Mesenchymal stem cell (in vitro differentiated cells and primary cell): ENCODE measurements at regions not wholly inside any gene's neighbourhood (a gene's known extent, or its start where the extent isn't known, plus 50 kb on each side); places are given as distances from the start of the nearest gene placed in this dataset.

Experiments
- DNase-seq: peaks from one replicate; pipeline ENCODE4 v3.0.0-alpha.2; 2013
- H2AFZ ChIP-seq: one replicate; pipeline ENCODE4 v1.6.1; 2013; ENCODE audit warnings: low read depth, mild to moderate bottlenecking, control low read depth, inconsistent platforms, low read length, moderate library complexity
- H2AK5ac ChIP-seq: 2 replicates; pipeline ENCODE4 v1.6.1; 2013; ENCODE audit warnings: low read length, moderate library complexity, mild to moderate bottlenecking, inconsistent platforms; ENCODE audit not compliant: severe bottlenecking
- H2BK120ac ChIP-seq: one replicate; pipeline ENCODE4 v1.6.1; 2013; ENCODE audit warnings: low read depth, mild to moderate bottlenecking, inconsistent platforms, low read length, moderate library complexity
- H2BK12ac ChIP-seq, 2 experiments: one replicate each; pipeline ENCODE4 v1.6.1; 2013; ENCODE audit warnings: inconsistent platforms in 2 of 2, low read length in 2 of 2, mild to moderate bottlenecking in 2 of 2, moderate library complexity in 2 of 2, control low read depth in 1 of 2
- H2BK15ac ChIP-seq: one replicate; pipeline ENCODE4 v1.6.1; 2013; ENCODE audit warnings: mild to moderate bottlenecking, low read depth, inconsistent platforms; ENCODE audit not compliant: poor library complexity, severe bottlenecking
- H2BK5ac ChIP-seq: 2 replicates; pipeline ENCODE4 v1.6.1; 2013; ENCODE audit warnings: low read depth, mild to moderate bottlenecking, low read length, control low read depth, inconsistent platforms; ENCODE audit not compliant: poor library complexity, severe bottlenecking
- H3K14ac ChIP-seq, 2 experiments: one replicate each; pipeline ENCODE4 v1.6.1; 2013; ENCODE audit warnings: inconsistent platforms in 2 of 2, low read length in 2 of 2, control low read depth in 1 of 2, mild to moderate bottlenecking in 1 of 2, moderate library complexity in 1 of 2
- H3K18ac ChIP-seq, 2 experiments: one replicate each; pipeline ENCODE4 v1.6.1; 2013; ENCODE audit warnings: inconsistent platforms in 2 of 2, low read length in 2 of 2, control low read depth in 1 of 2, low read depth in 1 of 2, mild to moderate bottlenecking in 1 of 2
- H3K23ac ChIP-seq, 2 experiments: one replicate each; pipeline ENCODE4 v1.6.1; 2013; ENCODE audit warnings: inconsistent platforms in 2 of 2, low read length in 2 of 2, mild to moderate bottlenecking in 2 of 2, moderate library complexity in 2 of 2, control low read depth in 1 of 2
- H3K27ac ChIP-seq: 2 replicates; pipeline ENCODE4 v1.5.1; 2013; ENCODE audit warnings: mild to moderate bottlenecking, moderate library complexity, low read length, control low read depth, inconsistent platforms; ENCODE audit not compliant: poor library complexity, severe bottlenecking
- H3K27me3 ChIP-seq, 2 experiments: 2 replicates each; pipeline versions ENCODE4 v1.6.1 to v1.7.0; 2013; ENCODE audit warnings: low read length in 2 of 2, mild to moderate bottlenecking in 2 of 2, moderate library complexity in 2 of 2, control low read depth in 1 of 2, inconsistent platforms in 1 of 2; ENCODE audit not compliant: control insufficient read depth in 1 of 2, insufficient read depth in 1 of 2
- H3K36me3 ChIP-seq, 2 experiments: 2 replicates each; pipeline versions ENCODE4 v1.6.1 to v1.7.0; 2013; ENCODE audit warnings: low read length in 2 of 2, control low read depth in 1 of 2, inconsistent platforms in 1 of 2, low read depth in 1 of 2, mild to moderate bottlenecking in 1 of 2; ENCODE audit not compliant: insufficient read depth in 2 of 2, control insufficient read depth in 1 of 2
- H3K4ac ChIP-seq, 2 experiments: one replicate each; pipeline ENCODE4 v1.6.1; 2013; ENCODE audit warnings: inconsistent platforms in 2 of 2, low read length in 2 of 2, mild to moderate bottlenecking in 2 of 2, moderate library complexity in 2 of 2, control low read depth in 1 of 2, low read depth in 1 of 2
- H3K4me1 ChIP-seq: 2 replicates; pipeline ENCODE4 v1.6.1; 2013; ENCODE audit warnings: low read depth, low read length, control low read depth; ENCODE audit not compliant: control insufficient read depth, insufficient read depth
- H3K4me2 ChIP-seq: 2 replicates; pipeline ENCODE4 v1.6.1; 2013; ENCODE audit warnings: low read length, mild to moderate bottlenecking, inconsistent platforms; ENCODE audit not compliant: poor library complexity, severe bottlenecking
- H3K4me3 ChIP-seq, 2 experiments: 2 replicates each; pipeline versions ENCODE4 v1.5.1 to v1.7.0; 2013; ENCODE audit warnings: low read length in 2 of 2, mild to moderate bottlenecking in 2 of 2, control low read depth in 1 of 2, low read depth in 1 of 2; ENCODE audit not compliant: insufficient read depth in 1 of 2
- H3K79me1 ChIP-seq: replicated peaks from 2 replicates; pipeline ENCODE4 v1.6.1; 2013; ENCODE audit warnings: mild to moderate bottlenecking, control low read depth, low read length, inconsistent platforms; ENCODE audit not compliant: poor library complexity, severe bottlenecking
- H3K9ac ChIP-seq: 2 replicates; pipeline ENCODE4 v1.7.0; 2013; ENCODE audit warnings: mild to moderate bottlenecking, low read length, moderate library complexity
- H3K9me3 ChIP-seq: 2 replicates; pipeline ENCODE4 v1.7.0; 2013; ENCODE audit warnings: mild to moderate bottlenecking, low read length; ENCODE audit not compliant: control insufficient read depth
- H4K8ac ChIP-seq: one replicate; pipeline ENCODE4 v1.6.1; 2013; ENCODE audit warnings: inconsistent platforms, mild to moderate bottlenecking, low read length, moderate library complexity
- H4K91ac ChIP-seq: one replicate; pipeline ENCODE4 v1.6.1; 2013; ENCODE audit warnings: mild to moderate bottlenecking, low read length, inconsistent platforms
- WGBS: methylation state at CpG from one replicate; pipeline ENCODE4 v1.1.7; 2013; ENCODE audit warnings: mixed read lengths; 5-methylcytosine and 5-hydroxymethylcytosine counted together

GRCh38 chr2:129483366-129483765 is 496.1 kb upstream of the RAB6C start:
- no peak overlapping the region for H3K23ac ChIP-seq
- H2BK120ac ChIP-seq, result no peak overlapping the region
- H2BK5ac ChIP-seq, result no peak overlapping the region
- no peak overlapping the region for H3K27ac ChIP-seq
- H4K8ac ChIP-seq, result no peak overlapping the region
- H3K9ac ChIP-seq, result no peak overlapping the region
- no peak overlapping the region for H3K18ac ChIP-seq
- H3K4ac ChIP-seq, result no peak overlapping the region
- H3K36me3 ChIP-seq, result no peaks in the 10 kb centered on the region
- H3K4me1 ChIP-seq, result no peaks in the 10 kb centered on the region
- no peak overlapping the region for H3K4me2 ChIP-seq
- no peak overlapping the region for H2AFZ ChIP-seq
- no peak overlapping the region for H2BK15ac ChIP-seq
- no peak overlapping the region for H3K4me3 ChIP-seq
- H3K14ac ChIP-seq, result no peak overlapping the region
- no peak overlapping the region for H4K91ac ChIP-seq
- H3K27me3 ChIP-seq, result peaks cover 0 to 3% of the 10 kb centered on the region in 2 experiments
- WGBS, result 76% methylated on average over 4 of the region's 4 CpGs
- no peak overlapping the region for H2AK5ac ChIP-seq
- DNase-seq, result no peak
- H3K9me3 ChIP-seq, result no peaks in the 10 kb centered on the region
- H3K79me1 ChIP-seq, result no peaks in the 10 kb centered on the region
- no peak overlapping the region for H2BK12ac ChIP-seq

- Histone ChIP-seq H3K27me3 (peaks cover 0 to 2% of the 10 kb centered on the region in 2 experiments), H3K4me3 (no peak overlapping the region), H3K4ac (no peak overlapping the region), H2BK120ac (no peak overlapping the region), H2AFZ (no peak overlapping the region), H4K91ac (no peak overlapping the region), H3K4me2 (no peak overlapping the region), H3K4me1 (no peaks in the 10 kb centered on the region), H2BK12ac (no peak overlapping the region), H3K23ac (no peak overlapping the region), H2BK5ac (no peak overlapping the region), H2BK15ac (no peak overlapping the region), H3K18ac (no peak overlapping the region), H3K9me3 (no peaks in the 10 kb centered on the region), H3K14ac (no peak overlapping the region), H3K79me1 (no peaks in the 10 kb centered on the region), H4K8ac (no peak overlapping the region), H2AK5ac (no peak overlapping the region), H3K36me3 (no peaks in the 10 kb centered on the region), H3K9ac (no peak overlapping the region), H3K27ac (no peak overlapping the region)
- no peak for DNase-seq
- WGBS, result 70% methylated on average over 9 of the region's 10 CpGs
Observed at GRCh38 chr2:129484999-129485897, 494.2 kb upstream of the RAB6C start.

GRCh38 chr2:129488376-129488775 is 491.1 kb upstream of the RAB6C start:
- Histone ChIP-seq H3K27ac (no peak overlapping the region), H3K4me1 (no peaks in the 10 kb centered on the region), H2BK15ac (no peak overlapping the region), H2AK5ac (no peak overlapping the region), H3K23ac (no peak overlapping the region), H4K8ac (no peak overlapping the region), H3K4ac (no peak overlapping the region), H4K91ac (no peak overlapping the region), H3K9ac (no peak overlapping the region), H2AFZ (no peak overlapping the region), H2BK5ac (no peak overlapping the region), H3K4me2 (no peak overlapping the region), H3K79me1 (no peaks in the 10 kb centered on the region), H3K36me3 (no peaks in the 10 kb centered on the region), H3K27me3 (no peaks in the 10 kb centered on the region), H3K18ac (no peak overlapping the region), H3K4me3 (no peak overlapping the region), H3K14ac (no peak overlapping the region), H2BK120ac (no peak overlapping the region), H3K9me3 (no peaks in the 10 kb centered on the region), H2BK12ac (no peak overlapping the region)
- no peak for DNase-seq
- 68% methylated on average over 4 of the region's 4 CpGs for WGBS

GRCh38 chr2:129490641-129491040 is 488.8 kb upstream of the RAB6C start:
- H3K4me1 ChIP-seq, result no peaks in the 10 kb centered on the region
- H3K23ac ChIP-seq, result no peak overlapping the region
- no peak overlapping the region for H3K18ac ChIP-seq
- H2AFZ ChIP-seq, result no peak overlapping the region
- H3K27me3 ChIP-seq, result no peaks in the 10 kb centered on the region
- H4K8ac ChIP-seq, result no peak overlapping the region
- H2BK5ac ChIP-seq, result no peak overlapping the region
- H3K4ac ChIP-seq, result no peak overlapping the region
- no peak overlapping the region for H2BK120ac ChIP-seq
- no peak overlapping the region for H3K4me2 ChIP-seq
- H3K79me1 ChIP-seq, result no peaks in the 10 kb centered on the region
- H3K9me3 ChIP-seq, result no peaks in the 10 kb centered on the region
- no peak overlapping the region for H2AK5ac ChIP-seq
- no peak overlapping the region for H4K91ac ChIP-seq
- H3K27ac ChIP-seq, result no peak overlapping the region
- 74% methylated on average over 7 of the region's 7 CpGs for WGBS
- DNase-seq, result no peak
- no peak overlapping the region for H3K14ac ChIP-seq
- no peaks in the 10 kb centered on the region for H3K36me3 ChIP-seq
- H2BK12ac ChIP-seq, result no peak overlapping the region
- no peak overlapping the region for H2BK15ac ChIP-seq
- H3K4me3 ChIP-seq, result no peak overlapping the region
- H3K9ac ChIP-seq, result no peak overlapping the region
